ENCODE measurements at regions not wholly inside any gene's neighbourhood (a gene's known extent, or its start where the extent isn't known, plus 50 kb on each side); places are given as distances from the start of the nearest gene placed in this dataset.

- TF ChIP-seq BHLHE40 (IDR thresholded peaks at IDR 0.05; ENCODE audit: borderline replicate concordance) (no peak), ZNF384 (IDR thresholded peaks at IDR 0.05) (no peak), ARNT (IDR thresholded peaks at IDR 0.05) (no peak)
Observed at GRCh38 chr1:101465941-101466340, 229.1 kb downstream of the S1PR1 start.
